Upper lobe of left lung (tissue), 6 donors: ENCODE measurements at regions not wholly inside any gene's neighbourhood (a gene's known extent, or its start where the extent isn't known, plus 50 kb on each side); places are given as distances from the start of the nearest gene placed in this dataset.
"Not testable (repeated sequence)": the region's sequence is repeated elsewhere in the genome, so short reads cannot be mapped to it uniquely, and the experiment has no call there.

Experiments used
- ATAC-seq, 2 donors: fragments of 200-7000 bp; cut with Tn5 transposase; one replicate each; pipeline ENCODE4 v1.9.1; 2022; ENCODE audit warnings: mild to moderate bottlenecking in 2 of 2, moderate library complexity in 2 of 2; ENCODE audit not compliant: low FRiP score in 2 of 2
- DNase-seq, 2 donors: peaks; one replicate each; pipeline ENCODE4 v3.0.0-alpha.2; 2019 to 2020
- H3K27ac ChIP-seq, 4 donors: fragments of 200-600 bp; sonication (generic); one replicate each; pipeline ENCODE4 v1.5.1; 2016 to 2019
- H3K27me3 ChIP-seq, 4 donors: fragments of 200-600 bp; sonication (generic); one replicate each; pipeline ENCODE4 v1.5.1; 2017 to 2019
- H3K36me3 ChIP-seq, 4 donors: fragments of 200-600 bp; sonication (generic); one replicate each; pipeline ENCODE4 v1.5.1; 2016 to 2019
- H3K4me1 ChIP-seq, 4 donors: fragments of 200-600 bp; sonication (generic); one replicate each; pipeline ENCODE4 v1.5.1; 2018 to 2019
- H3K4me3 ChIP-seq, 4 donors: fragments of 200-600 bp; sonication (generic); one replicate each; pipeline ENCODE4 v1.5.1; 2017 to 2019; ENCODE audit warnings: mild to moderate bottlenecking in 2 of 4, moderate library complexity in 1 of 4
- H3K9me3 ChIP-seq, 4 donors: fragments of 200-600 bp; sonication (generic); one replicate each; pipeline ENCODE4 v1.5.1; 2018 to 2019
- EP300 ChIP-seq, 4 donors: sonication (generic); formaldehyde crosslinking; IDR thresholded peaks; one replicate each; pipeline ENCODE4 v1.5.1; 2017; ENCODE audit warnings: antibody characterized with exemption in 4 of 4, control low read depth in 2 of 4
- POLR2A ChIP-seq, 4 donors: fragments of 450-650 bp; IDR thresholded peaks; one replicate each; pipeline ENCODE4 v1.5.1; 2016 to 2017; ENCODE audit warnings: antibody characterized with exemption in 4 of 4, mild to moderate bottlenecking in 2 of 4
- POLR2AphosphoS5 ChIP-seq, 2 donors: sonication (generic); formaldehyde crosslinking; IDR thresholded peaks; one replicate each; pipeline ENCODE4 v1.5.1; 2017; ENCODE audit warnings: antibody characterized with exemption in 2 of 2
- WGBS, 2 donors: methylation state at CpG; one replicate each; pipeline ENCODE4 v1.1.5; 2017 to 2018; 5-methylcytosine and 5-hydroxymethylcytosine counted together
- TF ChIP-seq, protein P1 (sequence below), 6 experiments: fragments of 450-650 bp in 4 of 6; fragments of 200-600 bp in 2 of 6; sonication (generic) in 2 of 6; IDR thresholded peaks; one replicate each; pipeline ENCODE4 v1.5.1; 2016 to 2019; ENCODE audit warnings: antibody characterized with exemption in 6 of 6
- donor health status: DM: no; HTN: no; CAD: no; lungs with moderate emphysema.
- donor health status: DM: no; HTN: yes; CAD: no; lungs with severe emphysema.

DNA sequence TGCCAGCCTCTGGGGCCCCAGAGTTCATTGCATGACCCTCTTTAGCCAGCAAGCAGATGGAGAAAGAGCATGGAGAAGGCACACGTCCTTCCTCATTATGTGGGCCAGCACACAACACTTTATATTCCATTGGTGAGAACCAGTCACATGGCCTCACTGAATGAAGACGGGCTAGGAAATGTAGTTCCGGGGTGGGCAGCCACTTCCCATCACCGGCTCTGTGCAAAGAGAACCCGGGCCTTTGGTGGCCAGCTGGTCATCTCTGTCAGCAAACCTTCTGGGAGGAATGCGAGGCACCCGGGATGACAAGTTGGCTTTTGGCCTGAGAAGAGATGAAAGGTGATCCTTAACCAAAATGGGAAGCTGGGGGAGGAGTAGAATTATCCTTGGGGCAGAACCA lies 90.2 kb upstream of the VGLL4 start:
- ATAC-seq (no peak), DNase-seq (no peak)
- Histone ChIP-seq H3K36me3 (no peaks in the 10 kb centered on the region), H3K9me3 (no peaks in the 10 kb centered on the region), H3K27me3 (no peaks in the 10 kb centered on the region), H3K4me1 (no peaks in the 10 kb centered on the region), H3K27ac (no peak overlapping the region), H3K4me3 (no peak overlapping the region)
- WGBS, 2 donors: 78 to 80% methylated on average over 3 to 7 of the region's 7 CpGs
- TF ChIP-seq POLR2A (IDR thresholded peaks at IDR 0.05) (no peak), POLR2AphosphoS5 (IDR thresholded peaks at IDR 0.05) (no peak)
- TF ChIP-seq, protein P1, sequence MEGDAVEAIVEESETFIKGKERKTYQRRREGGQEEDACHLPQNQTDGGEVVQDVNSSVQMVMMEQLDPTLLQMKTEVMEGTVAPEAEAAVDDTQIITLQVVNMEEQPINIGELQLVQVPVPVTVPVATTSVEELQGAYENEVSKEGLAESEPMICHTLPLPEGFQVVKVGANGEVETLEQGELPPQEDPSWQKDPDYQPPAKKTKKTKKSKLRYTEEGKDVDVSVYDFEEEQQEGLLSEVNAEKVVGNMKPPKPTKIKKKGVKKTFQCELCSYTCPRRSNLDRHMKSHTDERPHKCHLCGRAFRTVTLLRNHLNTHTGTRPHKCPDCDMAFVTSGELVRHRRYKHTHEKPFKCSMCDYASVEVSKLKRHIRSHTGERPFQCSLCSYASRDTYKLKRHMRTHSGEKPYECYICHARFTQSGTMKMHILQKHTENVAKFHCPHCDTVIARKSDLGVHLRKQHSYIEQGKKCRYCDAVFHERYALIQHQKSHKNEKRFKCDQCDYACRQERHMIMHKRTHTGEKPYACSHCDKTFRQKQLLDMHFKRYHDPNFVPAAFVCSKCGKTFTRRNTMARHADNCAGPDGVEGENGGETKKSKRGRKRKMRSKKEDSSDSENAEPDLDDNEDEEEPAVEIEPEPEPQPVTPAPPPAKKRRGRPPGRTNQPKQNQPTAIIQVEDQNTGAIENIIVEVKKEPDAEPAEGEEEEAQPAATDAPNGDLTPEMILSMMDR (IDR thresholded peaks at IDR 0.05): no peak

DNA sequence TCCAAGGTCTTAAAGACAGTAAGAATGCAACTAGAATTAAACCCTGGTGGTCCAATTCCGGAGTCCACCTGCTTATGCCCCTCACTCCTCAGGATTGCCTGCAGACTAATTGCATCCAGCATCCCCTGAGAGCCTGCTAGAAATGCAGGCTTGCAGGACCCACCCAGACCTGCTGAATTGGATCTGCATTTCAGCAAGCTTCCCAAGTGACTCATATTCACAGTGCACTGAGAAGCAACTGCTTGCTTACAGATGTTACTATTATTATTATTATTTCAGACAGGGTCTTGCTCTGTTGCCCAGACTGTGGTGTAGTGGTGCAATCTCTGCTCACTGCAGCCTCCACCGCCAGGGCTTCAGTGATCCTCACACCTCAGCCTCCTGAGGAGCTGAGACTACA lies 83.5 kb upstream of the VGLL4 start:
- no peaks in the 10 kb centered on the region for H3K4me1 ChIP-seq
- ATAC-seq (no peak), DNase-seq (no peak)
- H3K36me3 ChIP-seq: no peaks in the 10 kb centered on the region
- 91 to 95% methylated on average over 2 of the region's 2 CpGs for WGBS, 2 donors
- TF ChIP-seq POLR2AphosphoS5 (IDR thresholded peaks at IDR 0.05) (no peak), POLR2A (IDR thresholded peaks at IDR 0.05) (no peak)
- TF ChIP-seq, protein P1 (IDR thresholded peaks at IDR 0.05): no peak
- H3K27ac ChIP-seq: no peak overlapping the region
- no peaks in the 10 kb centered on the region for H3K27me3 ChIP-seq
- no peaks in the 10 kb centered on the region for H3K9me3 ChIP-seq
- H3K4me3 ChIP-seq: no peak overlapping the region

DNA sequence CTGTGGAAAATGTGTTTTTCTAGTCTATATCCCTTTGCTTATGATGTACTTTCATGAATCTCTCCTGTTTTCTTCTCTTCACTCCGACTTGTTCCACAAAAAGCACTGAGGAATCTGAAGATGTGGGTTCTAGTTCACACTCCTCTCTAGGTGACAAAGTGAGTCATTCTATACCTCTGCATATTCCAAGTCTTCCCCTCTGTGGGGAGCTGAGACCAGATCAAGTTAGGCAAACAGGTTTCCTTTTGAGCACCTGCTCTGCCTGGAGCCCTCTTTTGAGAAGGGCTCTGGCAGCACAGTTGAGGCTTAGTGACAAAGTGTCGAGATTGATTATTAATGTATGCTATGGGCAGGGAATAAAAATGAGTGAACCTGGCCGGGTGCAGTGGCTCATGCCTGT lies 82.4 kb upstream of the VGLL4 start:
- Histone ChIP-seq H3K36me3 (no peaks in the 10 kb centered on the region), H3K27me3 (no peaks in the 10 kb centered on the region), H3K9me3 (no peaks in the 10 kb centered on the region), H3K27ac (no peak overlapping the region), H3K4me1 (peaks cover 0 to 6% (median 3%) of the 10 kb centered on the region in 4 donors), H3K4me3 (no peak overlapping the region)
- no peak for TF ChIP-seq POLR2AphosphoS5 (IDR thresholded peaks at IDR 0.05)
- TF ChIP-seq, protein P1 (IDR thresholded peaks at IDR 0.05): no peak
- no peak for TF ChIP-seq POLR2A (IDR thresholded peaks at IDR 0.05)
- TF ChIP-seq EP300 (IDR thresholded peaks at IDR 0.05): no peak
- DNase-seq (no peak), ATAC-seq (no peak)
- 75 to 79% methylated on average over 3 of the region's 3 CpGs for WGBS, 2 donors

DNA sequence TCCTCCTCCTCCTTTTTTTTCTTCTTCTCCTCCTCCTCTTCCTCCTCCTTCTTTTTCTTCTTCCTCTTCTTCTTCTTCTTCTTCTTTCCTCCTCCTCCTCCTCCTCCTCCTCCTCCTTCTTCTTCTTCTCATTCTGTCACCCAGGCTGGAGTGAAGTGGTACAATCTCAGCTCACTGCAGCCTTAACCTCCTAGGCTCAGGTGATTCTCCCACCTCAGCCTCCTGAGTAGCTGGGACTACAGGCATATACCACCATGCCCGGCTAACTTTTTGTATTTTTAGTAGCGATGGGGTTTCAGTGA lies 81.6 kb upstream of the VGLL4 start:
- H3K36me3 ChIP-seq, ATAC-seq: not testable (repeated sequence)

DNA sequence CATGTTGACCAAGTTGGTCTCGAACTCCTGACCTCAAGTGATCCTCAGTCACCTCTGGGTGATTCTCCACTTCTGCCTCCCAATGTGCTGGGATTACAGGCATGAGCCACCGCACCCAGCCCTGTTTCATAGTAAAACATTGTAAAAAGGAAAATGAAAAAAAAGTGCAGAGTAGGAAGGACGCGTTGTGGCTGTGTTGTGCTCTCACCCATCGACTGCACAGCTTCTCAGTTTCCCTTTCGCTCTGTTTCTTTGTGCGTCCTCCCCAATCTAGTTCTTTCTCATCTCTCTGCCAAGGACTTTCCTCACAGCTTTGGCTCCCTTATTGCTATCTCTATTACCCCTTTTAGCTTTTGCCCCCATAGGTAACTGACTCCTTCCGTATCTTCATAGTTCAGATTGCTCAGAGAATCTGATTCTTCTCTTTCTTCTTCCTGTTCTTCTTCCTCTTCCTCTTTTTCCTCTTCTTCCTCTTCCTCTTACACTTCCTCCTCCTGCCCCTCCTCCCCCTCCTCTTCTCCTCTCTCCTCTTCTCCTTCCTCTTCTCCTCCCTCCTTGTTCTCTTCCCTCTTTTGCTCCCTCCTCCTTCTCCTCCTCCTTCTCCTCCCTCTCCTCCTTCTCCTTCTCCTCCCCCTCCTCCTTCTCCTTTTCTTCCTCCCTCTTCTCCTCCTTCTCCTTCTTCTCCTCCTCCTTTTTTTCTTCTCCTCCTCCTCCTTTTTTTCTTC lies 81.1 kb upstream of the VGLL4 start:
- Histone ChIP-seq H3K4me3 (no peak overlapping the region), H3K27ac (no peak overlapping the region), H3K4me1 (peaks cover 4 to 19% (median 10%) of the 10 kb centered on the region in 4 donors), H3K27me3 (no peaks in the 10 kb centered on the region), H3K9me3 (no peaks in the 10 kb centered on the region), H3K36me3 (no peaks in the 10 kb centered on the region)
- 75 to 80% methylated on average over 8 of the region's 8 CpGs for WGBS, 2 donors
- TF ChIP-seq, protein P1 (IDR thresholded peaks at IDR 0.05): no peak
- TF ChIP-seq POLR2AphosphoS5 (IDR thresholded peaks at IDR 0.05) (no peak), EP300 (IDR thresholded peaks at IDR 0.05) (no peak), POLR2A (IDR thresholded peaks at IDR 0.05) (no peak)
- no peak for DNase-seq
- ATAC-seq: no peak

More for the DNA sequence above, 81.6 kb upstream of the VGLL4 start:
- H3K9me3 ChIP-seq, H3K27ac ChIP-seq, DNase-seq, H3K27me3 ChIP-seq, H3K4me3 ChIP-seq: not testable (repeated sequence)
- WGBS, 2 donors: 92 to 96% methylated on average over 2 of the region's 2 CpGs
- H3K4me1 ChIP-seq: peaks cover 4 to 14% (median 9%) of the 10 kb centered on the region in 4 donors
